ENCODE measurements at regions not wholly inside any gene's neighbourhood (a gene's known extent, or its start where the extent isn't known, plus 50 kb on each side); places are given as distances from the start of the nearest gene placed in this dataset.

- DNase-seq (ENCODE audit: low spot score, unreplicated experiment): no peak
- Mint-ChIP-seq H3K9me3 (ENCODE audit: low read depth) (peaks cover 3% of the 10 kb centered on the region), H3K36me3 (ENCODE audit: insufficient read depth) (no peaks in the 10 kb centered on the region), H3K4me1 (ENCODE audit: low read depth) (no peaks in the 10 kb centered on the region), H3K4me3 (ENCODE audit: low read depth) (no peak overlapping the region), H3K27me3 (peaks cover 2% of the 10 kb centered on the region), H3K27ac (no peak overlapping the region)
- TF ChIP-seq, protein P1, sequence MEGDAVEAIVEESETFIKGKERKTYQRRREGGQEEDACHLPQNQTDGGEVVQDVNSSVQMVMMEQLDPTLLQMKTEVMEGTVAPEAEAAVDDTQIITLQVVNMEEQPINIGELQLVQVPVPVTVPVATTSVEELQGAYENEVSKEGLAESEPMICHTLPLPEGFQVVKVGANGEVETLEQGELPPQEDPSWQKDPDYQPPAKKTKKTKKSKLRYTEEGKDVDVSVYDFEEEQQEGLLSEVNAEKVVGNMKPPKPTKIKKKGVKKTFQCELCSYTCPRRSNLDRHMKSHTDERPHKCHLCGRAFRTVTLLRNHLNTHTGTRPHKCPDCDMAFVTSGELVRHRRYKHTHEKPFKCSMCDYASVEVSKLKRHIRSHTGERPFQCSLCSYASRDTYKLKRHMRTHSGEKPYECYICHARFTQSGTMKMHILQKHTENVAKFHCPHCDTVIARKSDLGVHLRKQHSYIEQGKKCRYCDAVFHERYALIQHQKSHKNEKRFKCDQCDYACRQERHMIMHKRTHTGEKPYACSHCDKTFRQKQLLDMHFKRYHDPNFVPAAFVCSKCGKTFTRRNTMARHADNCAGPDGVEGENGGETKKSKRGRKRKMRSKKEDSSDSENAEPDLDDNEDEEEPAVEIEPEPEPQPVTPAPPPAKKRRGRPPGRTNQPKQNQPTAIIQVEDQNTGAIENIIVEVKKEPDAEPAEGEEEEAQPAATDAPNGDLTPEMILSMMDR (IDR thresholded peaks at IDR 0.05; ENCODE audit: unreplicated experiment): no peak
These were observed 105.6 kb downstream of the LYZL1 start for GRCh38 chr10:29394321-29394932.

DNA sequence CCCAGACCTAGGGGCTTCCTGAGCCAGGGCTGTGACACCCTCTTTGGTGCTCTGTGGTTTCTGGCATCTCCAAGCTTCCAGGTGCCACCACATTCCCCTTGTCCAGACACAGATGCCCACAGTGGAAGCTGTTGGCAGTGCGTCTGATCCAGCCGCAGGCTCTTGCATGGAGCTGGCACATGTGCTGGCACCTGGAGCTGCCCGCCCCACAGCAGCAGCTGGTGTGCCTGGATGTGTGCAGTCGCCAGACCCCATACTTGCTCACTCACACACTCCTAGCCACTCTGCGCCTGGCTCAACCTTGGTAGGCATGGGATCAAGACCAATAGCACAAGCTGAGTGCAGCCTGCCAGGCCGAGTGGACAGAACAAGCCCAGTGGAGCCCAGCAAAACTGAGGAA is 106.5 kb downstream of the LYZL1 start:
- Mint-ChIP-seq H3K4me1 (ENCODE audit: low read depth) (no peaks in the 10 kb centered on the region), H3K4me3 (ENCODE audit: low read depth) (no peak overlapping the region)

DNA sequence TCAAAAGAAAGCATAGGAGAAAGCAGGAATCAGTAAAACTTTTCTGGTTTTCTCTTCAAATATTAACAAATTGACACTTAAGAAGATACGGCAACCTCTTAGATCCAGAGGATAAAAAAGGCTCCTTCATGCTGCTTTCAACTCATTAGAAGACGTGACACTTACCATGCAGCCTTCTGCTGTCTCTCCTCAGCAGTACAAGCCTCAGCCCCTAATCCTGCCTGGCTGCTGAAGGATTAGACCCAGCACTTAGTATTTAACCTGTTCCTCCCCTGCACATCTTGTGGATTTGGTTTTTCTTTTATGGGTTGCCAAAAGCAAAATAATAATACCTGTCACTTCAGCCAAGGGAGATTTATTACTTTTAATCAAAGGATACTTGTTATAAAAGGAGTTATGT is 108.4 kb downstream of the LYZL1 start:
- TF ChIP-seq, protein P1 (IDR thresholded peaks at IDR 0.05; ENCODE audit: unreplicated experiment): no peak
- DNase-seq (ENCODE audit: low spot score, unreplicated experiment): no peak

More for the DNA sequence above, 106.5 kb downstream of the LYZL1 start:
- DNase-seq (ENCODE audit: low spot score, unreplicated experiment): no peak
- TF ChIP-seq, protein P1 (IDR thresholded peaks at IDR 0.05; ENCODE audit: unreplicated experiment): no peak
- Mint-ChIP-seq H3K27me3 (peaks cover 2% of the 10 kb centered on the region), H3K36me3 (ENCODE audit: insufficient read depth) (no peaks in the 10 kb centered on the region), H3K9me3 (ENCODE audit: low read depth) (peaks cover 9% of the 10 kb centered on the region), H3K27ac (no peak overlapping the region)

GRCh38 chr10:29403208-29403607 is 114.3 kb downstream of the LYZL1 start:
- no peak overlapping the region for H3K4me3 Mint-ChIP-seq (ENCODE audit: low read depth)
- H3K27ac Mint-ChIP-seq: no peak overlapping the region
- peaks cover 40% of the 10 kb centered on the region for H3K9me3 Mint-ChIP-seq (ENCODE audit: low read depth)
- no peaks in the 10 kb centered on the region for H3K4me1 Mint-ChIP-seq (ENCODE audit: low read depth)
- peaks cover 3% of the 10 kb centered on the region for H3K36me3 Mint-ChIP-seq (ENCODE audit: insufficient read depth)
- DNase-seq (ENCODE audit: low spot score, unreplicated experiment): no peak
- TF ChIP-seq, protein P1 (IDR thresholded peaks at IDR 0.05; ENCODE audit: unreplicated experiment): no peak
- no peaks in the 10 kb centered on the region for H3K27me3 Mint-ChIP-seq

More for the DNA sequence above, 108.4 kb downstream of the LYZL1 start:
- Mint-ChIP-seq H3K4me1 (ENCODE audit: low read depth) (no peaks in the 10 kb centered on the region), H3K36me3 (ENCODE audit: insufficient read depth) (peaks cover 1% of the 10 kb centered on the region), H3K27me3 (peaks cover 2% of the 10 kb centered on the region), H3K9me3 (ENCODE audit: low read depth) (peaks cover 21% of the 10 kb centered on the region), H3K4me3 (ENCODE audit: low read depth) (no peak overlapping the region), H3K27ac (no peak overlapping the region)

DNA sequence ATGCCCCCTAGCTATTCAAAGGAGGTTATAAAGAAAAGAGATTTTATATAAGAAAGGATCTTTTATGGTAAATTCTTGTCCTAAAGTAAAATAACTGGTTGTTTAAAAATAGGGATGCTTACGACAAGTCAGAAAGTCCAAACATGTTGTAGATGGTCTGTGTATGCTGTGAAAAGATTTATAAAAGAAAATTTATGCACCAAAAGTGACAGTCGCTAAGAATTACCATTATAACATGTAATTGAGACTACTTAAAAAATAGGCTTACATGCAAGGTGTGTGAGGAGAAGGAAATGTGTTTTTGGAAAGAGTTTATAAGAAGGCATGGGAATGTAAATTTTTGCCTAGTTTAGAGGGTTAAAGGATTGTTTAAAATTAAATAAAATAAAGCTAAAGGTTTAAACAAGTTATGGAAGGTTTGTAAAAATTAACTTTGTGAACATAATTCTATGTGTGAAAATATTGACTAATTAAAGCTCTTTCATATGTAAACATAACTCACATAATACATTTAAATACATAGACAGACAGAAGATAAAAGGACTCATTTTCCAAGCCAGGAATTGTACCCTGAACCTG is 118.5 kb downstream of the LYZL1 start:
- Mint-ChIP-seq H3K27ac (no peak overlapping the region), H3K4me3 (ENCODE audit: low read depth) (no peak overlapping the region), H3K27me3 (no peaks in the 10 kb centered on the region), H3K4me1 (ENCODE audit: low read depth) (no peaks in the 10 kb centered on the region), H3K36me3 (ENCODE audit: insufficient read depth) (peaks cover 6% of the 10 kb centered on the region), H3K9me3 (ENCODE audit: low read depth) (peaks cover 29% of the 10 kb centered on the region)
- no peak for DNase-seq (ENCODE audit: low spot score, unreplicated experiment)
- TF ChIP-seq, protein P1 (IDR thresholded peaks at IDR 0.05; ENCODE audit: unreplicated experiment): no peak
